Trophoblast cell (in vitro differentiated cells and primary cell): ENCODE measurements at regions not wholly inside any gene's neighbourhood (a gene's known extent, or its start where the extent isn't known, plus 50 kb on each side); places are given as distances from the start of the nearest gene placed in this dataset.
A peak's percentile ranks its signal among the peaks of the same experiment; 100 is the strongest.
"Not testable (repeated sequence)": the region's sequence is repeated elsewhere in the genome, so short reads cannot be mapped to it uniquely, and the experiment has no call there.

Source experiments
- DNase-seq, 2 donors: peaks; one replicate each; pipeline ENCODE4 v3.0.0-alpha.2; 2016
- H2AFZ ChIP-seq: 2 replicates; pipeline ENCODE4 v1.6.1; 2013; ENCODE audit warnings: low read length, moderate library complexity, mild to moderate bottlenecking; ENCODE audit not compliant: insufficient read depth, poor library complexity
- H2AK5ac ChIP-seq: 2 replicates; pipeline ENCODE4 v1.6.1; 2013; ENCODE audit warnings: mild to moderate bottlenecking, low read length
- H2BK120ac ChIP-seq: 2 replicates; pipeline ENCODE4 v1.6.1; 2013; ENCODE audit warnings: low read length, mild to moderate bottlenecking, moderate library complexity; ENCODE audit not compliant: insufficient read depth, poor library complexity
- H2BK12ac ChIP-seq: 2 replicates; pipeline ENCODE4 v1.6.1; 2013; ENCODE audit warnings: mild to moderate bottlenecking, low read length, moderate library complexity
- H2BK5ac ChIP-seq: 2 replicates; pipeline ENCODE4 v1.6.1; 2013; ENCODE audit warnings: low read length, low read depth, moderate library complexity, mild to moderate bottlenecking; ENCODE audit not compliant: poor library complexity
- H3K14ac ChIP-seq: 2 replicates; pipeline ENCODE4 v1.6.1; 2013; ENCODE audit warnings: mild to moderate bottlenecking, low read length
- H3K18ac ChIP-seq: 2 replicates; pipeline ENCODE4 v1.6.1; 2013; ENCODE audit warnings: mild to moderate bottlenecking, low read length
- H3K23ac ChIP-seq: 2 replicates; pipeline ENCODE4 v1.6.1; 2013; ENCODE audit warnings: low read length
- H3K27ac ChIP-seq: 2 replicates; pipeline ENCODE4 v1.5.1; 2013; ENCODE audit warnings: low read depth, mild to moderate bottlenecking, inconsistent platforms, low read length, moderate library complexity
- H3K27me3 ChIP-seq: 2 replicates; pipeline ENCODE4 v1.6.1; 2013; ENCODE audit warnings: inconsistent platforms, mild to moderate bottlenecking, low read length, moderate library complexity; ENCODE audit not compliant: insufficient read depth
- H3K36me3 ChIP-seq, 2 experiments: 1 replicate in 1 of 2; 2 replicates in 1 of 2; pipeline ENCODE4 v1.6.1; 2013; ENCODE audit warnings: low read length in 2 of 2, mild to moderate bottlenecking in 2 of 2, moderate library complexity in 1 of 2; ENCODE audit not compliant: insufficient read depth in 2 of 2, control insufficient read depth in 1 of 2
- H3K4ac ChIP-seq: 2 replicates; pipeline ENCODE4 v1.6.1; 2013; ENCODE audit warnings: low read depth, mild to moderate bottlenecking, low read length, moderate library complexity
- H3K4me1 ChIP-seq, 2 experiments: 1 replicate in 1 of 2; 2 replicates in 1 of 2; pipeline ENCODE4 v1.6.1; 2013; ENCODE audit warnings: low read length in 2 of 2, mild to moderate bottlenecking in 2 of 2, moderate library complexity in 1 of 2; ENCODE audit not compliant: insufficient read depth in 2 of 2, control insufficient read depth in 1 of 2
- H3K4me2 ChIP-seq: 2 replicates; pipeline ENCODE4 v1.6.1; 2013; ENCODE audit warnings: inconsistent platforms, mild to moderate bottlenecking, low read length, moderate library complexity
- H3K4me3 ChIP-seq: 2 replicates; pipeline ENCODE4 v1.5.1; 2013; ENCODE audit warnings: mild to moderate bottlenecking, low read depth, low read length, inconsistent platforms
- H3K79me1 ChIP-seq: one replicate; pipeline ENCODE4 v1.6.1; 2013; ENCODE audit warnings: low read length
- H3K79me2 ChIP-seq: 2 replicates; pipeline ENCODE4 v1.6.1; 2013; ENCODE audit warnings: low read length, mild to moderate bottlenecking; ENCODE audit not compliant: control insufficient read depth, insufficient read depth, poor library complexity
- H3K9ac ChIP-seq: 2 replicates; pipeline ENCODE4 v1.6.1; 2013; ENCODE audit warnings: mild to moderate bottlenecking, low read length
- H3K9me3 ChIP-seq: 2 replicates; pipeline ENCODE4 v1.6.1; 2013; ENCODE audit warnings: low read depth, mild to moderate bottlenecking, control low read depth, inconsistent platforms, low read length; ENCODE audit not compliant: insufficient read depth
- H4K12ac ChIP-seq: 2 replicates; pipeline ENCODE4 v1.6.1; 2013; ENCODE audit warnings: low read depth, mild to moderate bottlenecking, low read length, moderate library complexity
- H4K8ac ChIP-seq: 2 replicates; pipeline ENCODE4 v1.6.1; 2013; ENCODE audit warnings: low read depth, mild to moderate bottlenecking, low read length, moderate library complexity
- H4K91ac ChIP-seq: one replicate; pipeline ENCODE4 v1.6.1; 2013; ENCODE audit warnings: low read depth, mild to moderate bottlenecking, low read length, moderate library complexity
- WGBS: extraction: QIAGEN DNeasy Blood & Tissue Kit; methylation state at CpG from one replicate; pipeline ENCODE4 v1.1.7; 2013; ENCODE audit warnings: missing lambda C conversion rate; ENCODE audit not compliant: insufficient read length, insufficient coverage; ENCODE audit errors: extremely low coverage; 5-methylcytosine and 5-hydroxymethylcytosine counted together

DNA sequence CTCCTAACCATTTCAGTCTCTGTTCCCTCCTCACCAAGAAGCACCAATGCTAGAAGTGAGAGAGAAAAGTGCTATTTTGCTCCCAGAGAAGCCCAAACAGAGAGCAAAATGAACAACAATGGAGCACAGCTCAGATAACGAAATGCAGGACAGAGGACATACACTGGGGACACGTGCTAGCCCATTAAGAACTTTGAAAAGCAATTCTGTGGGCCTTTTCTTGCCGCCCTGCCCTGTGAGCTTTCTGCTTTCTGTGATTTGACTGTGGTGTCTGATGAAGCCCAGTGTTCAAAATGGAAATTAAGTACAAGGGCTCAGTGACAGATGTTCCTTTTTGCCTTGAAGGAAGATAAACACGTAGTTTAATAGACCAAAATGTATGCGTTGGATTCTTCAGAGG is 130.8 kb downstream of the S1PR1 start:
- no peak overlapping the region for H3K4ac ChIP-seq
- no peak overlapping the region for H3K14ac ChIP-seq
- no peak overlapping the region for H4K8ac ChIP-seq
- no peak for DNase-seq
- no peak overlapping the region for H3K18ac ChIP-seq
- H3K79me2 ChIP-seq: no peaks in the 10 kb centered on the region
- H2BK12ac ChIP-seq: no peak overlapping the region
- H3K4me1 ChIP-seq: no peaks in the 10 kb centered on the region
- H3K4me3 ChIP-seq: no peak overlapping the region
- H3K27me3 ChIP-seq: no peaks in the 10 kb centered on the region
- H3K4me2 ChIP-seq: no peak overlapping the region
- no peak overlapping the region for H3K9ac ChIP-seq
- H2BK120ac ChIP-seq: no peak overlapping the region
- no peak overlapping the region for H2BK5ac ChIP-seq
- no peaks in the 10 kb centered on the region for H3K9me3 ChIP-seq
- H3K23ac ChIP-seq: no peak overlapping the region
- no CpG with 5 or more reads among the region's 5 CpGs for WGBS
- no peak overlapping the region for H2AFZ ChIP-seq
- H3K79me1 ChIP-seq: no peaks in the 10 kb centered on the region
- H4K91ac ChIP-seq: no peak overlapping the region
- H3K27ac ChIP-seq: no peak overlapping the region
- H4K12ac ChIP-seq: no peak overlapping the region
- no peaks in the 10 kb centered on the region for H3K36me3 ChIP-seq
- no peak overlapping the region for H2AK5ac ChIP-seq

DNA sequence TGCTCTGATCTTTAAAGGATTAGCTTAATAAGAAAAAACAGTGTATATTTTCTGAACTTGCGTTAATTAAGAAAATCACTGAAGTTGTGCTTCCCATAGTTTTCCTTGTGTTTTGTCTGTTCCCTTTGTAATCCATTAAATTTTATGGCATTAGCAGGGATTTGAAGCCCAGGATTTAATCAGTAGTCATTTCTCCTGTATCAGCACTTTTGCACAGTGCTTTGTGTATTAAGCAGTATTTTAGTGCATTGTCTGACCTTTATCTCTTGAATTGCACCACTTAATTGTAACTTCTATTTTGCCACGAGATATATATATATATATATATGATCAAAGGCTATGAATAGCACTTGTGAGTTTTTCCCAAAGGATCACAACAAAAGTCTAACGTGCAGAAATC is 133.7 kb downstream of the S1PR1 start:
- H3K9ac ChIP-seq: no peak overlapping the region
- H3K4me2 ChIP-seq: no peak overlapping the region
- no peak overlapping the region for H2BK120ac ChIP-seq
- H3K4ac ChIP-seq: no peak overlapping the region
- no peak overlapping the region for H3K14ac ChIP-seq
- H3K23ac ChIP-seq: no peak overlapping the region
- no peak overlapping the region for H4K8ac ChIP-seq
- no peak overlapping the region for H3K4me3 ChIP-seq
- no peak for DNase-seq
- no peaks in the 10 kb centered on the region for H3K79me2 ChIP-seq
- no peaks in the 10 kb centered on the region for H3K9me3 ChIP-seq
- H3K36me3 ChIP-seq: no peaks in the 10 kb centered on the region
- H3K18ac ChIP-seq: no peak overlapping the region
- H3K79me1 ChIP-seq: no peaks in the 10 kb centered on the region
- H3K4me1 ChIP-seq: no peaks in the 10 kb centered on the region
- H4K12ac ChIP-seq: no peak overlapping the region
- H2AFZ ChIP-seq: no peak overlapping the region
- H2BK5ac ChIP-seq: no peak overlapping the region
- H2AK5ac ChIP-seq: no peak overlapping the region
- no peaks in the 10 kb centered on the region for H3K27me3 ChIP-seq
- no peak overlapping the region for H4K91ac ChIP-seq
- no peak overlapping the region for H3K27ac ChIP-seq
- H2BK12ac ChIP-seq: no peak overlapping the region
- WGBS: no CpG with 5 or more reads among the region's 3 CpGs

DNA sequence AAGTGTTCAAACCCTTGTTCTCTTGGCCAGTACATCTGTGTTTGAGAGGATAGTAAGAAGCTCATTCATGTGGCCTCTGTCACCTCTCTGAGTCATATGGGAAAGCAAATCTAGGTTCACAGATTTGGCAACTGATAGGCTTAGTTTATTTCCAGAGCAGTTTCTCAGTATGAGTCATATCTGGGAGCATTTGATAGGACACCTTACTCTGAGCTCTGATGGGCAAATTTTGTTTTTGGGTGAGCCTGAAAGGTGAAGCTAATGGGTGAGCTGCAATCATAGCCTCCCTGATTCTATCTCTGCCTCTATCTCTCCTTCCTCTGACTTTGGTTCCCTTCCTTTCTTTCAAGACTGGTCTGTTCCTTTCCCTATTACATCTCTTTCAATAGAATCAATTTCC is 134.4 kb downstream of the S1PR1 start:
- Histone ChIP-seq H3K27me3 (no peaks in the 10 kb centered on the region), H3K4me1 (no peaks in the 10 kb centered on the region), H3K79me2 (no peaks in the 10 kb centered on the region), H4K8ac (no peak overlapping the region), H2BK12ac (no peak overlapping the region), H3K4me3 (no peak overlapping the region), H3K14ac (no peak overlapping the region), H4K91ac (no peak overlapping the region), H3K4me2 (no peak overlapping the region), H3K79me1 (no peaks in the 10 kb centered on the region), H3K27ac (no peak overlapping the region), H3K9ac (no peak overlapping the region), H3K18ac (no peak overlapping the region), H3K4ac (no peak overlapping the region), H3K36me3 (no peaks in the 10 kb centered on the region), H3K23ac (no peak overlapping the region), H2AFZ (no peak overlapping the region), H2AK5ac (no peak overlapping the region), H3K9me3 (no peaks in the 10 kb centered on the region), H4K12ac (no peak overlapping the region), H2BK120ac (no peak overlapping the region), H2BK5ac (no peak overlapping the region)
- DNase-seq: peak in 1 of 2 donors; percentile 63

DNA sequence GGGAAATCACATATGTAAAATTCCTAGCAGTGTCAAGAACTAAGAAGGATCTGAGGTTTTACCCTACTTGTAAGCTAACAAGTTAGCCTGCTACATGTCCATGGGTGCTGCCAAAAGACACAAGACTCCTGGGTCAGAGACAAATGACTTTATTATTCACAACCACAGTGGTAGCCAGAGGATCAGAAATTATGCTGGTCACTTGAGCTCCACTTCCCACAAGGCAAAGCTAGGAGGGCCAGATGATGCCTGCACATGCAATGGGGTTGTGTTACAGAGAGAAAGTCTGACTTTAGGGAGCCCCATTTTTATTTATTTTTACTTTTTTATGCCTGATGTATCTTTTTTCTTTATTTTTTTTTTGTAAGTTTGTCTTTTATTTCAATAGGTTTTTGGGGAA is 136.8 kb downstream of the S1PR1 start:
- Histone ChIP-seq H3K27ac (no peak overlapping the region), H3K4me2 (no peak overlapping the region), H3K9me3 (no peaks in the 10 kb centered on the region), H3K27me3 (no peaks in the 10 kb centered on the region), H3K79me2 (no peaks in the 10 kb centered on the region), H3K4me1 (no peaks in the 10 kb centered on the region), H4K8ac (no peak overlapping the region), H3K9ac (no peak overlapping the region), H3K18ac (no peak overlapping the region), H3K36me3 (no peaks in the 10 kb centered on the region), H4K91ac (no peak overlapping the region), H2BK120ac (no peak overlapping the region), H4K12ac (no peak overlapping the region), H3K14ac (no peak overlapping the region), H3K4me3 (no peak overlapping the region), H3K4ac (no peak overlapping the region), H2AFZ (no peak overlapping the region), H3K23ac (no peak overlapping the region), H2BK5ac (no peak overlapping the region), H3K79me1 (no peaks in the 10 kb centered on the region), H2BK12ac (no peak overlapping the region), H2AK5ac (no peak overlapping the region)
- no peak for DNase-seq

DNA sequence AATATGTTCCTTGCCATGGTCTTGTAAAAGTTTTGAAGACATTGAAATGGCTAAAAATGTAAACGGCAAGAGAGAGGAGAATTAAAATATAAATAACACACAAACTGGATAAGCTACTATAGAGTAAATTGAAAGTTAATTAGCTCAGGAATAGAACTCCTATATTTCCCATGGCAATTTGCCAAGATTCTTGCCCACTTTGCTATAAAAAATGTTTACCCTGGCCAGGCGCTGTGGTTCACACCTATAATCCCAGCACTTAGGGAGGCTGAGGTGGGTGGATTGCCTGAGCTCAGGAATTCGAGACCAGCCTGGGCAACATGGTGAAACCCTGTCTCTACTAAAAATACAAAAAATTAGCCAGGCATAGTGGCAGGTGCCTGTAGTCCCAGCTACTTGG is 138.6 kb downstream of the S1PR1 start:
- H3K4ac ChIP-seq, H2BK120ac ChIP-seq, H2AK5ac ChIP-seq, H2BK12ac ChIP-seq, H3K27me3 ChIP-seq, H3K9me3 ChIP-seq, H3K79me2 ChIP-seq, H3K23ac ChIP-seq, H4K12ac ChIP-seq, H3K4me1 ChIP-seq, H3K4me2 ChIP-seq, DNase-seq, H3K79me1 ChIP-seq, H3K9ac ChIP-seq, H4K8ac ChIP-seq, H4K91ac ChIP-seq, H2BK5ac ChIP-seq, H3K14ac ChIP-seq, H3K36me3 ChIP-seq, H3K4me3 ChIP-seq, H3K27ac ChIP-seq, H3K18ac ChIP-seq, H2AFZ ChIP-seq: not testable (repeated sequence)
- WGBS: no CpG with 5 or more reads among the region's 3 CpGs
